ENCODE measurements at regions not wholly inside any gene's neighbourhood (a gene's known extent, or its start where the extent isn't known, plus 50 kb on each side); places are given as distances from the start of the nearest gene placed in this dataset.

- ChIA-PET CTCF (no interaction called here), POLR2A (no interaction called here)
- Histone ChIP-seq H3K27me3 (ENCODE audit: control insufficient read depth, insufficient read depth, low read length) (no peaks in the 10 kb centered on the region), H3K4me3 (ENCODE audit: low read depth, low read length) (no peak overlapping the region), H3K36me3 (ENCODE audit: control insufficient read depth, insufficient read depth, low read length) (no peaks in the 10 kb centered on the region)
- no peak for DNase-seq (ENCODE audit: low read depth)
- TF ChIP-seq CTCF (IDR thresholded peaks at IDR 0.05; ENCODE audit: insufficient read depth, low read depth, low read length): no peak
Measured at GRCh38 chr6:156336733-156337132, 440.4 kb upstream of the ARID1B start.

- no peaks in the 10 kb centered on the region for H3K36me3 ChIP-seq (ENCODE audit: control insufficient read depth, insufficient read depth, low read length)
- no peaks in the 10 kb centered on the region for H3K27me3 ChIP-seq (ENCODE audit: control insufficient read depth, insufficient read depth, low read length)
- no peak overlapping the region for H3K4me3 ChIP-seq (ENCODE audit: low read depth, low read length)
- DNase-seq (ENCODE audit: low read depth): no peak
- no peak for TF ChIP-seq CTCF (IDR thresholded peaks at IDR 0.05; ENCODE audit: insufficient read depth, low read depth, low read length)
- POLR2A ChIA-PET: no interaction called here
- CTCF ChIA-PET: no interaction called here
Measured at GRCh38 chr6:156336089-156336488, 441.1 kb upstream of the ARID1B start.

GRCh38 chr6:156334966-156335365, 442.2 kb upstream of the ARID1B start:
- ChIA-PET POLR2A (no interaction called here), CTCF (no interaction called here)
- no peak for TF ChIP-seq CTCF (IDR thresholded peaks at IDR 0.05; ENCODE audit: insufficient read depth, low read depth, low read length)
- no peak overlapping the region for H3K4me3 ChIP-seq (ENCODE audit: low read depth, low read length)
- no peak for DNase-seq (ENCODE audit: low read depth)
- H3K36me3 ChIP-seq (ENCODE audit: control insufficient read depth, insufficient read depth, low read length): no peaks in the 10 kb centered on the region
- H3K27me3 ChIP-seq (ENCODE audit: control insufficient read depth, insufficient read depth, low read length): no peaks in the 10 kb centered on the region

- POLR2A ChIA-PET: no interaction called here
- Histone ChIP-seq H3K4me3 (ENCODE audit: low read depth, low read length) (no peak overlapping the region), H3K27me3 (ENCODE audit: control insufficient read depth, insufficient read depth, low read length) (no peaks in the 10 kb centered on the region), H3K36me3 (ENCODE audit: control insufficient read depth, insufficient read depth, low read length) (no peaks in the 10 kb centered on the region)
- CTCF ChIA-PET: no interaction called here
- TF ChIP-seq CTCF (IDR thresholded peaks at IDR 0.05; ENCODE audit: insufficient read depth, low read depth, low read length): no peak
- DNase-seq (ENCODE audit: low read depth): no peak
Measured at GRCh38 chr6:156319707-156320106, 457.5 kb upstream of the ARID1B start.

- TF ChIP-seq CTCF (IDR thresholded peaks at IDR 0.05; ENCODE audit: insufficient read depth, low read depth, low read length): no peak
- Histone ChIP-seq H3K36me3 (ENCODE audit: control insufficient read depth, insufficient read depth, low read length) (no peaks in the 10 kb centered on the region), H3K27me3 (ENCODE audit: control insufficient read depth, insufficient read depth, low read length) (no peaks in the 10 kb centered on the region), H3K4me3 (ENCODE audit: low read depth, low read length) (no peak overlapping the region)
- ChIA-PET POLR2A (no interaction called here), CTCF (no interaction called here)
- DNase-seq (ENCODE audit: low read depth): no peak
Measured at GRCh38 chr6:156316583-156317125, 460.5 kb upstream of the ARID1B start.
